Testis (tissue), 2 donors: ENCODE measurements at regions not wholly inside any gene's neighbourhood (a gene's known extent, or its start where the extent isn't known, plus 50 kb on each side); places are given as distances from the start of the nearest gene placed in this dataset.

Experiments used
- DNase-seq: peaks from one replicate; pipeline ENCODE4 v3.0.0-alpha.2; 2019
- H3K27ac ChIP-seq, 2 donors: fragments of 200-600 bp; sonication (generic); one replicate each; pipeline ENCODE4 v1.5.1; 2019
- H3K27me3 ChIP-seq: fragments of 200-600 bp; sonication (generic); one replicate; pipeline ENCODE4 v1.5.1; 2019
- H3K36me3 ChIP-seq: fragments of 200-600 bp; sonication (generic); one replicate; pipeline ENCODE4 v1.5.1; 2017; ENCODE audit warnings: low read depth; ENCODE audit errors: missing control alignments
- H3K4me1 ChIP-seq: fragments of 200-600 bp; sonication (generic); one replicate; pipeline ENCODE4 v1.5.1; 2019
- H3K4me3 ChIP-seq, 2 donors: fragments of 200-600 bp; sonication (generic); one replicate each; pipeline ENCODE4 v1.5.1; 2017 to 2019
- H3K9me3 ChIP-seq: fragments of 200-600 bp; sonication (generic); one replicate; pipeline ENCODE4 v1.5.1; 2017
- CTCF ChIP-seq, 3 experiments: fragments of 450-650 bp in 2 of 3; fragments of 200-600 bp in 1 of 3; sonication (generic) in 1 of 3; IDR thresholded peaks; one replicate each; pipeline ENCODE4 v1.5.1; 2016 to 2019; ENCODE audit warnings: antibody characterized with exemption in 3 of 3, mild to moderate bottlenecking in 2 of 3, moderate library complexity in 1 of 3
- POLR2A ChIP-seq: fragments of 450-650 bp; IDR thresholded peaks from one replicate; pipeline ENCODE4 v1.6.1; 2017; ENCODE audit warnings: antibody characterized with exemption, mild to moderate bottlenecking, moderate library complexity
- WGBS, 2 donors: methylation state at CpG; one replicate each; pipeline ENCODE4 v1.1.5; 2018; 5-methylcytosine and 5-hydroxymethylcytosine counted together
- intact Hi-C: fragments of 100-400 bp; cut with DNase I; formaldehyde crosslinking; loops from one replicate; pipeline ENCODE4 v1.15.1; 2023; ENCODE audit warnings: low total_unique reads

DNA sequence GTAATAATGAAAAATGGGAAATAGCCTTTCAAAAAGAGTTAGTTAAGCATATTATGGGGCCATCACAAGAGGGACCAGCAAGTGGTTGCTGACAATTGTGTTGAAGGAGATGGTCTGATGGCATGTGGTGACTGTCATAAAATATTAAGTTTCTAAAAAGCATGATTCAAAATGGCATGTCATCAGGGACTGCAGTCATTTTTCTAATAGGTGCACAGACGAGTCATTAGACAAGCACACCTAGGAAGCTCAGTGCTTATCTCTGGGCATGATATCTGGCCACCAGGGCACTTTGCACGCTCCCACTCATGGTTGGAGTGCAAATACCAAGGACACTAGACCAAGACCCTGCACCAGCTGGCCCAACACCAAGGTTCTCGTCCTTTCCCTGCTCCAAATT, 226.5 kb downstream of the ANKRD60 start:
- TF ChIP-seq CTCF (IDR thresholded peaks at IDR 0.05) (no peak), POLR2A (no peak)
- H3K4me3 ChIP-seq = no peak overlapping the region
- H3K27ac ChIP-seq = no peak overlapping the region
- intact Hi-C loops = no loop called here
- DNase-seq = no peak
- H3K27me3 ChIP-seq = no peaks in the 10 kb centered on the region
- H3K9me3 ChIP-seq = no peaks in the 10 kb centered on the region
- H3K4me1 ChIP-seq = peaks cover 25% of the 10 kb centered on the region
- WGBS, 2 donors = 58 to 71% methylated on average over 3 of the region's 3 CpGs
- H3K36me3 ChIP-seq = no peaks in the 10 kb centered on the region

DNA sequence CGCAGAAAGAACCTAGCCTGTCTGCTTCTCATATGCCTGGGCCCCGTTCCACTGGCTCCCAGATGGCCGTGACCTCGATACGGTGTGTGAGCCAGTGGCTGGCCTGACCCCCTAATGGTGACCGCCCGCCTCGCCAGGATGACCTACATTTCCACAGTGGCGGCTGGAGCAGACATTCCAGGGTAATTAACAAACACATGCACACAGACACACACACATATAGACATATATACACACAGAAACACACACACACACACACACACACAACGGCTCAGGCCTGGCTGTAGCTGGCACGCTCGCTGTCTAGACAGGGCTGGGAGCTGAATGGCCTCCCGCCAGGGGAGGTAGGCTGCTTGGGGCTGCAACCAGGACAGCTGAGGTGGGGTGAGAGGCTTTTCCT, 227.1 kb downstream of the ANKRD60 start:
- no peak overlapping the region for H3K27ac ChIP-seq
- TF ChIP-seq POLR2A = no peak
- TF ChIP-seq CTCF (IDR thresholded peaks at IDR 0.05) = no peak
- DNase-seq = peak; percentile 71

GRCh38 chr20:58000861-58001260, 227.6 kb downstream of the ANKRD60 start:
- Histone ChIP-seq H3K36me3 (no peaks in the 10 kb centered on the region), H3K4me1 (peaks cover 25% of the 10 kb centered on the region), H3K27ac (no peak overlapping the region), H3K4me3 (no peak overlapping the region), H3K27me3 (no peaks in the 10 kb centered on the region), H3K9me3 (no peaks in the 10 kb centered on the region)
- DNase-seq = no peak
- intact Hi-C loops = no loop called here
- 77 to 80% methylated on average over 2 of the region's 2 CpGs for WGBS, 2 donors
- no peak for TF ChIP-seq POLR2A
- no peak for TF ChIP-seq CTCF (IDR thresholded peaks at IDR 0.05)

More for the DNA sequence above, 227.1 kb downstream of the ANKRD60 start:
- Histone ChIP-seq H3K9me3 (no peaks in the 10 kb centered on the region), H3K36me3 (no peaks in the 10 kb centered on the region), H3K4me1 (peaks cover 25% of the 10 kb centered on the region), H3K4me3 (no peak overlapping the region), H3K27me3 (no peaks in the 10 kb centered on the region)
- intact Hi-C loops = no loop called here
- 44 to 55% methylated on average over 4 to 13 of the region's 13 CpGs for WGBS, 2 donors

- Histone ChIP-seq H3K27ac (no peak overlapping the region), H3K4me1 (peaks cover 25% of the 10 kb centered on the region), H3K27me3 (no peaks in the 10 kb centered on the region), H3K36me3 (no peaks in the 10 kb centered on the region), H3K4me3 (no peak overlapping the region), H3K9me3 (no peaks in the 10 kb centered on the region)
- DNase-seq = peak; percentile 49
- TF ChIP-seq POLR2A (no peak), CTCF (IDR thresholded peaks at IDR 0.05) (no peak)
- intact Hi-C loops = no loop called here
- 41 to 42% methylated on average over 17 of the region's 17 CpGs for WGBS, 2 donors
Measured at GRCh38 chr20:57999465-58000111, 228.9 kb downstream of the ANKRD60 start.

- no peaks in the 10 kb centered on the region for H3K36me3 ChIP-seq
- TF ChIP-seq POLR2A (no peak), CTCF (IDR thresholded peaks at IDR 0.05) (no peak)
- H3K27ac ChIP-seq = no peak overlapping the region
- no peak overlapping the region for H3K4me3 ChIP-seq
- intact Hi-C loops = no loop called here
- WGBS, 2 donors = 67 to 76% methylated on average over 9 of the region's 9 CpGs
- no peaks in the 10 kb centered on the region for H3K9me3 ChIP-seq
- no peaks in the 10 kb centered on the region for H3K27me3 ChIP-seq
- H3K4me1 ChIP-seq = peaks cover 25% of the 10 kb centered on the region
- DNase-seq = no peak
Measured at GRCh38 chr20:57998981-57999464, 229.4 kb downstream of the ANKRD60 start.
